GM12878 (cell line): ENCODE measurements at regions not wholly inside any gene's neighbourhood (a gene's known extent, or its start where the extent isn't known, plus 50 kb on each side); places are given as distances from the start of the nearest gene placed in this dataset.

ENCODE experiments used
- ATAC-seq: fragments of 200-7000 bp; cut with Tn5 transposase; 3 replicates; pipeline ENCODE4 v1.9.1; 2020; ENCODE audit warnings: mild to moderate bottlenecking, moderate library complexity
- BruUV-seq: library from RNA; stranded (reverse); fragments of 400-500 nt; replicated peaks from 2 replicates; lab custom pipeline; 2021; lab: Mats Ljungman, UMichigan
- CTCF ChIA-PET: fragments of 300-600 bp; sonication (Branson Sonifier 250); formaldehyde crosslinking; extraction: SDS; loops from one replicate; lab custom pipeline; 2021; ENCODE audit warnings: inconsistent platforms; lab: Yijun Ruan, JAX
- POLR2A ChIA-PET: fragments of 350-600 bp; formaldehyde crosslinking; extraction: SDS; loops from one replicate; lab custom pipeline; 2021; ENCODE audit warnings: inconsistent platforms; lab: Charles Lee
- RAD21 ChIA-PET: fragments of 300-600 bp; sonication (Branson Sonifier 250); formaldehyde crosslinking; loops from one replicate; lab custom pipeline; 2023; ENCODE audit warnings: antibody characterized with exemption; ENCODE audit not compliant: unreplicated experiment; lab: Charles Lee
- SMC1A ChIA-PET: fragments of 300-600 bp; sonication (Branson Sonifier 250); formaldehyde crosslinking; loops from one replicate; lab custom pipeline; 2023; ENCODE audit not compliant: unreplicated experiment, uncharacterized antibody; lab: Charles Lee
- DNase-seq: peaks from one replicate; pipeline ENCODE4 v3.0.0-alpha.2; 2011; ENCODE audit warnings: low read depth, low spot score
- FAIRE-seq: peaks from 3 replicates; lab custom pipeline; 2011; peaks lifted over from hg19 to GRCh38; lab: Jason Lieb, UNC
- H2AFZ ChIP-seq: 2 replicates; pipeline ENCODE4 v1.6.0; 2011; ENCODE audit warnings: low read depth, low read length, control low read depth; ENCODE audit not compliant: control insufficient read depth
- H3K27ac ChIP-seq: 2 replicates; pipeline ENCODE4 v1.5.1; 2011; ENCODE audit warnings: control low read depth; ENCODE audit not compliant: control insufficient read depth, insufficient read depth
- H3K27me3 ChIP-seq, 2 experiments: replicated peaks in 1 of 2; 2 replicates each; pipeline versions ENCODE4 v1.6.0 to v1.6.1; 2011; ENCODE audit warnings: low read length in 1 of 2; ENCODE audit not compliant: control insufficient read depth in 2 of 2, insufficient read depth in 2 of 2
- H3K36me3 ChIP-seq, 2 experiments: 2 replicates each; pipeline ENCODE4 v1.5.1; 2011; ENCODE audit warnings: low read length in 1 of 2; ENCODE audit not compliant: control insufficient read depth in 2 of 2, insufficient read depth in 2 of 2
- H3K4me1 ChIP-seq: 2 replicates; pipeline ENCODE4 v1.6.1; 2011; ENCODE audit warnings: mild to moderate bottlenecking, low read length, moderate library complexity, mixed read lengths; ENCODE audit not compliant: control insufficient read depth, insufficient read depth
- H3K4me2 ChIP-seq: 2 replicates; pipeline ENCODE4 v1.6.0; 2011; ENCODE audit warnings: control low read depth; ENCODE audit not compliant: control insufficient read depth, insufficient read depth
- H3K4me3 ChIP-seq: fragments of 200-600 bp; sonication (generic); 2 replicates; pipeline ENCODE4 v1.5.1; 2016
- H3K79me2 ChIP-seq: 2 replicates; pipeline ENCODE4 v1.6.0; 2011; ENCODE audit warnings: low read length; ENCODE audit not compliant: control insufficient read depth, insufficient read depth
- H3K9ac ChIP-seq: 2 replicates; pipeline ENCODE4 v1.8.0; 2011; ENCODE audit warnings: low read length, control low read depth, mixed read lengths; ENCODE audit not compliant: control insufficient read depth, insufficient read depth
- H3K9me3 ChIP-seq: replicated peaks from 3 replicates; pipeline ENCODE4 v1.5.1; 2011; ENCODE audit warnings: mild to moderate bottlenecking, low read length; ENCODE audit not compliant: control insufficient read depth, insufficient read depth
- H4K20me1 ChIP-seq: 2 replicates; pipeline ENCODE4 v1.6.0; 2011; ENCODE audit not compliant: control insufficient read depth, insufficient read depth
- ASH2L ChIP-seq: fragments of 300-600, 200-600 bp; sonication (generic); IDR thresholded peaks from 2 replicates; pipeline ENCODE4 v1.6.1; 2017; ENCODE audit warnings: low read depth, mild to moderate bottlenecking, borderline replicate concordance
- BCLAF1 ChIP-seq: fragments of 450-650 bp; IDR thresholded peaks from 2 replicates; pipeline ENCODE4 v1.6.1; 2017; ENCODE audit warnings: antibody characterized with exemption, mild to moderate bottlenecking, moderate library complexity
- BMI1 ChIP-seq: fragments of 450-650 bp; IDR thresholded peaks from 2 replicates; pipeline ENCODE4 v1.6.1; 2016; ENCODE audit warnings: mild to moderate bottlenecking, moderate library complexity, borderline replicate concordance
- CEBPB ChIP-seq, 2 experiments: fragments of 150-350 bp in 1 of 2; IDR thresholded peaks; 2 replicates each; pipeline ENCODE4 v1.6.1; 2012 to 2014; ENCODE audit warnings: low read depth in 2 of 2, low read length in 2 of 2, borderline replicate concordance in 1 of 2, inconsistent platforms in 1 of 2
- EED ChIP-seq: sonication (generic); IDR thresholded peaks from 2 replicates; pipeline ENCODE4 v1.6.1; 2016; ENCODE audit warnings: antibody characterized with exemption, low read depth
- EGR1 ChIP-seq, 2 experiments: IDR thresholded peaks; 1 replicate in 1 of 2; 2 replicates in 1 of 2; pipeline ENCODE4 v1.6.1; 2011 to 2012; ENCODE audit warnings: low read depth in 2 of 2, low read length in 2 of 2, borderline replicate concordance in 1 of 2, mild to moderate bottlenecking in 1 of 2, moderate library complexity in 1 of 2
- EZH2 ChIP-seq: IDR thresholded peaks from 2 replicates; pipeline ENCODE4 v1.6.1; 2012; ENCODE audit warnings: low read depth, mild to moderate bottlenecking, control low read depth, inconsistent platforms, low read length, borderline replicate concordance; ENCODE audit not compliant: control insufficient read depth
- MTA2 ChIP-seq: fragments of 450-650 bp; IDR thresholded peaks from 2 replicates; pipeline ENCODE4 v1.6.1; 2016; ENCODE audit warnings: low read depth, mild to moderate bottlenecking, moderate library complexity
- NR2C2 ChIP-seq: IDR thresholded peaks from 2 replicates; pipeline ENCODE4 v1.6.1; 2011; ENCODE audit warnings: borderline replicate concordance, low read depth; ENCODE audit not compliant: control insufficient read depth, insufficient read length
- POLR2A ChIP-seq: IDR thresholded peaks from 2 replicates; pipeline ENCODE4 v1.6.1; 2011; ENCODE audit warnings: low read depth, mild to moderate bottlenecking, low read length
- POU2F2 ChIP-seq: IDR thresholded peaks from 3 replicates; pipeline ENCODE4 v1.6.1; 2011; ENCODE audit warnings: low read depth, mild to moderate bottlenecking, low read length, borderline replicate concordance
- RAD21 ChIP-seq: IDR thresholded peaks from 2 replicates; pipeline ENCODE4 v1.6.1; 2011; ENCODE audit warnings: mild to moderate bottlenecking, low read depth, low read length, moderate library complexity; ENCODE audit not compliant: insufficient read depth
- SP1 ChIP-seq: IDR thresholded peaks from one replicate; pipeline ENCODE4 v1.6.1; 2011; ENCODE audit warnings: low read depth, low read length
- SUPT20H ChIP-seq: IDR thresholded peaks from 2 replicates; pipeline ENCODE4 v1.6.1; 2011; ENCODE audit warnings: low read depth, mild to moderate bottlenecking, low read length, moderate library complexity, borderline replicate concordance; ENCODE audit not compliant: control insufficient read depth
- SUZ12 ChIP-seq: fragments of 200-600 bp; sonication (generic); IDR thresholded peaks from one replicate; pipeline ENCODE4 v1.6.1; 2018; ENCODE audit warnings: antibody characterized with exemption, mild to moderate bottlenecking; ENCODE audit not compliant: unreplicated experiment
- ZNF207 ChIP-seq: fragments of 450-650 bp; IDR thresholded peaks from 2 replicates; pipeline ENCODE4 v1.6.1; 2014; ENCODE audit warnings: antibody characterized with exemption, mild to moderate bottlenecking, borderline replicate concordance
- ZNF384 ChIP-seq: IDR thresholded peaks from 2 replicates; pipeline ENCODE4 v1.6.1; 2012; ENCODE audit warnings: low read depth, mild to moderate bottlenecking, low read length, improper control_type of control experiment, borderline replicate concordance
- WGBS: methylation state at CpG from one replicate; pipeline ENCODE4 v1.1.6; 2016; ENCODE audit warnings: low lambda C conversion rate; ENCODE audit not compliant: insufficient replicate concordance, insufficient coverage; ENCODE audit errors: missing lambda C conversion rate; 5-methylcytosine and 5-hydroxymethylcytosine counted together
- in situ Hi-C: fragments of 300-500 bp; cut with MboI; formaldehyde crosslinking; loops from 9 replicates; pipeline ENCODE4 v1.14.3; 2018; ENCODE audit warnings: mixed read lengths
- intact Hi-C: fragments of 100-400 bp; cut with micrococcal nuclease; formaldehyde crosslinking; loops from one replicate; pipeline ENCODE4 v1.14.2; 2022; ENCODE audit not compliant: unreplicated experiment

GRCh38 chr9:113800276-113800675, 75.8 kb upstream of the ZNF618 start:
- ATAC-seq (no peak), DNase-seq (no peak), FAIRE-seq (no peak)
- no peak overlapping the region for H3K27ac ChIP-seq
- POLR2A ChIA-PET: no interaction called here
- intact Hi-C loops (no loop called here), in situ Hi-C loops (no loop called here)
- SMC1A ChIA-PET: interaction anchor here (1.0 kb wide), 1 partner anchor 218 kb away, joined by 3 read pairs; no protein-coding TSS in a partner anchor
- RAD21 ChIA-PET: no interaction called here
- BruUV-seq: no TSS peak
- H3K36me3 ChIP-seq: no peaks in the 10 kb centered on the region
- no peak overlapping the region for H3K4me2 ChIP-seq
- no peaks in the 10 kb centered on the region for H3K9me3 ChIP-seq
- CTCF ChIA-PET: no interaction called here
- no peaks in the 10 kb centered on the region for H3K79me2 ChIP-seq
- no peak overlapping the region for H2AFZ ChIP-seq
- no peak overlapping the region for H3K4me3 ChIP-seq
- H3K4me1 ChIP-seq: no peaks in the 10 kb centered on the region
- no peaks in the 10 kb centered on the region; the same call in 1 of the 2 replicates for H4K20me1 ChIP-seq
- no peak overlapping the region for H3K9ac ChIP-seq
- no peak for TF ChIP-seq SUZ12
- no peak for TF ChIP-seq ASH2L
- no peak for TF ChIP-seq RAD21
- no peak for TF ChIP-seq BCLAF1
- TF ChIP-seq SUPT20H: no peak
- TF ChIP-seq ZNF384: no peak
- TF ChIP-seq ZNF207: no peak
- no peak for TF ChIP-seq EZH2
- no peak for TF ChIP-seq BMI1
- no peak for TF ChIP-seq NR2C2
- no peak for TF ChIP-seq EGR1 (IDR thresholded peaks at IDR 0.05; ENCODE audit: borderline replicate concordance in 1 of 2, low read depth in 2 of 2, low read length in 2 of 2)
- no peak for TF ChIP-seq POU2F2
- no peak for TF ChIP-seq POLR2A
- no peak for TF ChIP-seq CEBPB (IDR thresholded peaks at IDR 0.05; ENCODE audit: borderline replicate concordance in 1 of 2, low read depth in 2 of 2, low read length in 2 of 2)
- TF ChIP-seq MTA2: no peak
- no peak for TF ChIP-seq SP1
- no peak for TF ChIP-seq EED
- 0% methylated on average over 2 of the region's 2 CpGs for WGBS
- H3K27me3 ChIP-seq: no peaks in the 10 kb centered on the region
